Testis (tissue), 2 donors: ENCODE measurements at regions not wholly inside any gene's neighbourhood (a gene's known extent, or its start where the extent isn't known, plus 50 kb on each side); places are given as distances from the start of the nearest gene placed in this dataset.
"Not testable (repeated sequence)": the region's sequence is repeated elsewhere in the genome, so short reads cannot be mapped to it uniquely, and the experiment has no call there.

Experiments
- DNase-seq: peaks from one replicate; pipeline ENCODE4 v3.0.0-alpha.2; 2019
- H3K27ac ChIP-seq, 2 donors: fragments of 200-600 bp; sonication (generic); one replicate each; pipeline ENCODE4 v1.5.1; 2019
- H3K27me3 ChIP-seq: fragments of 200-600 bp; sonication (generic); one replicate; pipeline ENCODE4 v1.5.1; 2019
- H3K36me3 ChIP-seq: fragments of 200-600 bp; sonication (generic); one replicate; pipeline ENCODE4 v1.5.1; 2017; ENCODE audit warnings: low read depth; ENCODE audit errors: missing control alignments
- H3K4me1 ChIP-seq: fragments of 200-600 bp; sonication (generic); one replicate; pipeline ENCODE4 v1.5.1; 2019
- H3K4me3 ChIP-seq, 2 donors: fragments of 200-600 bp; sonication (generic); one replicate each; pipeline ENCODE4 v1.5.1; 2017 to 2019
- H3K9me3 ChIP-seq: fragments of 200-600 bp; sonication (generic); one replicate; pipeline ENCODE4 v1.5.1; 2017
- POLR2A ChIP-seq: fragments of 450-650 bp; IDR thresholded peaks from one replicate; pipeline ENCODE4 v1.6.1; 2017; ENCODE audit warnings: antibody characterized with exemption, mild to moderate bottlenecking, moderate library complexity
- WGBS, 2 donors: methylation state at CpG; one replicate each; pipeline ENCODE4 v1.1.5; 2018; 5-methylcytosine and 5-hydroxymethylcytosine counted together
- intact Hi-C: fragments of 100-400 bp; cut with DNase I; formaldehyde crosslinking; loops from one replicate; pipeline ENCODE4 v1.15.1; 2023; ENCODE audit warnings: low total_unique reads
- TF ChIP-seq, protein P1 (sequence below), 3 experiments: fragments of 450-650 bp in 2 of 3; fragments of 200-600 bp in 1 of 3; sonication (generic) in 1 of 3; IDR thresholded peaks; one replicate each; pipeline ENCODE4 v1.5.1; 2016 to 2019; ENCODE audit warnings: antibody characterized with exemption in 3 of 3, mild to moderate bottlenecking in 2 of 3, moderate library complexity in 1 of 3

GRCh38 chr6:6872459-6873344, 235.1 kb upstream of the RREB1 start:
- no peak overlapping the region for H3K4me3 ChIP-seq
- H3K36me3 ChIP-seq: no peaks in the 10 kb centered on the region
- no peaks in the 10 kb centered on the region for H3K4me1 ChIP-seq
- WGBS, 2 donors: 62 to 74% methylated on average over 7 of the region's 7 CpGs
- intact Hi-C loops: no loop called here
- TF ChIP-seq, protein P1, sequence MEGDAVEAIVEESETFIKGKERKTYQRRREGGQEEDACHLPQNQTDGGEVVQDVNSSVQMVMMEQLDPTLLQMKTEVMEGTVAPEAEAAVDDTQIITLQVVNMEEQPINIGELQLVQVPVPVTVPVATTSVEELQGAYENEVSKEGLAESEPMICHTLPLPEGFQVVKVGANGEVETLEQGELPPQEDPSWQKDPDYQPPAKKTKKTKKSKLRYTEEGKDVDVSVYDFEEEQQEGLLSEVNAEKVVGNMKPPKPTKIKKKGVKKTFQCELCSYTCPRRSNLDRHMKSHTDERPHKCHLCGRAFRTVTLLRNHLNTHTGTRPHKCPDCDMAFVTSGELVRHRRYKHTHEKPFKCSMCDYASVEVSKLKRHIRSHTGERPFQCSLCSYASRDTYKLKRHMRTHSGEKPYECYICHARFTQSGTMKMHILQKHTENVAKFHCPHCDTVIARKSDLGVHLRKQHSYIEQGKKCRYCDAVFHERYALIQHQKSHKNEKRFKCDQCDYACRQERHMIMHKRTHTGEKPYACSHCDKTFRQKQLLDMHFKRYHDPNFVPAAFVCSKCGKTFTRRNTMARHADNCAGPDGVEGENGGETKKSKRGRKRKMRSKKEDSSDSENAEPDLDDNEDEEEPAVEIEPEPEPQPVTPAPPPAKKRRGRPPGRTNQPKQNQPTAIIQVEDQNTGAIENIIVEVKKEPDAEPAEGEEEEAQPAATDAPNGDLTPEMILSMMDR (IDR thresholded peaks at IDR 0.05): no peak
- no peak for TF ChIP-seq POLR2A
- no peak for DNase-seq
- no peaks in the 10 kb centered on the region for H3K27me3 ChIP-seq
- no peak overlapping the region for H3K27ac ChIP-seq
- no peaks in the 10 kb centered on the region for H3K9me3 ChIP-seq

GRCh38 chr6:6873778-6874177, 234.0 kb upstream of the RREB1 start:
- Histone ChIP-seq H3K9me3 (no peaks in the 10 kb centered on the region), H3K27me3 (no peaks in the 10 kb centered on the region), H3K27ac (no peak overlapping the region), H3K4me3 (no peak overlapping the region), H3K4me1 (no peaks in the 10 kb centered on the region), H3K36me3 (no peaks in the 10 kb centered on the region)
- WGBS, 2 donors: 83 to 85% methylated on average over 6 of the region's 6 CpGs
- TF ChIP-seq, protein P1 (IDR thresholded peaks at IDR 0.05): no peak
- no peak for TF ChIP-seq POLR2A
- intact Hi-C loops: no loop called here
- no peak for DNase-seq

DNA sequence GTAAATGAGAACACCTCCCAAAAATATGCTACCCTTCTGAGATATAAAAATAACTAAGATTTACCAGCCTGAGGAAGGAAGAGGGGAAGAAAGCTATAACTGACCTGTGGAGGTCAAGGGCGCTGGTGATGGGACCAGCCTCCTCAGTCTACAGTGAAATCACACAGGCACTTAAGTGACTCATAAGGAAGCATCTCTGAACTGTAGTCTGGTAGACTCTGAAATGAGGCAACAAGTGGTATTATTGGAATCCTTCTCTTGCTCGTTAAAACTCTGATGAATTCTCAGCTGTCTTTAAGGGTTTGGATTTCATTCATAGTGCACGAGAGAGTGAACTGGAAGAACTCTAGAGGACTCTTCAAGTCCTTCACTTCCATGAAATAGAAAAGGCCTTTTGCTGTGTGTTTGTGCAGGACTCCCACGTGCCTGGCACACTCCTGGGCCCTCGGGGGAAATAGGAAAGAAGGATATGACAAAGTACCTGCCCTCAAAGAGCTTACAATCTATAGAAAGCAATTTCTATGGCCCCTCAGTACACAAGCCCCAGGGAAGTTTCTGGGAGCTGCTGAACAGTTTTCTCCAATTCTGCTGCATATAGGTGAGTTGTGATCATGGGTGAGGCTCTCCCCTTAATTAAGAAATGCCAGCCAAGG, 231.8 kb upstream of the RREB1 start:
- 53 to 69% methylated on average over 5 of the region's 5 CpGs for WGBS, 2 donors
- TF ChIP-seq, protein P1 (IDR thresholded peaks at IDR 0.05): no peak
- no peak for TF ChIP-seq POLR2A
- no peak for DNase-seq
- no peaks in the 10 kb centered on the region for H3K36me3 ChIP-seq
- H3K4me3 ChIP-seq: no peak overlapping the region
- no peaks in the 10 kb centered on the region for H3K9me3 ChIP-seq
- no peaks in the 10 kb centered on the region for H3K27me3 ChIP-seq
- intact Hi-C loops: no loop called here
- no peak overlapping the region for H3K27ac ChIP-seq
- H3K4me1 ChIP-seq: no peaks in the 10 kb centered on the region

DNA sequence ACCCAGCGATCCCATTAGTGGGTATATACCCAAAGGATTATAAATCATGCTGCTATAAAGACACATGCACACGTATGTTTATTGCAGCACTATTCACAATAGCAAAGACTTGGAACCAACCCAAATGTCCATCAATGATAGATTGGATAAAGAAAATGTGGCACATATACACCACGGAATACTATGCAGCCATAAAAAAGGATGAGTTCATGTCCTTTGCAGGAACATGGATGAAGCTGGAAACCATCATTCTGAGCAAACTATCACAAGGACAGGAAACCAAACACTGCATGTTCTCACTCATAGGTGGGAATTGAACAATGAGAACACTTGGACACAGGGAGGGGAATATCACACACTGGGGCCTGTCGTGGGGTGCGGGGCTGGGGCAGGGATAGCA, 230.0 kb upstream of the RREB1 start:
- H3K27me3 ChIP-seq, H3K36me3 ChIP-seq, H3K4me1 ChIP-seq, H3K9me3 ChIP-seq, H3K27ac ChIP-seq, H3K4me3 ChIP-seq, intact Hi-C loops, DNase-seq: not testable (repeated sequence)
- WGBS, 2 donors: 91 to 97% methylated on average over 5 of the region's 5 CpGs

DNA sequence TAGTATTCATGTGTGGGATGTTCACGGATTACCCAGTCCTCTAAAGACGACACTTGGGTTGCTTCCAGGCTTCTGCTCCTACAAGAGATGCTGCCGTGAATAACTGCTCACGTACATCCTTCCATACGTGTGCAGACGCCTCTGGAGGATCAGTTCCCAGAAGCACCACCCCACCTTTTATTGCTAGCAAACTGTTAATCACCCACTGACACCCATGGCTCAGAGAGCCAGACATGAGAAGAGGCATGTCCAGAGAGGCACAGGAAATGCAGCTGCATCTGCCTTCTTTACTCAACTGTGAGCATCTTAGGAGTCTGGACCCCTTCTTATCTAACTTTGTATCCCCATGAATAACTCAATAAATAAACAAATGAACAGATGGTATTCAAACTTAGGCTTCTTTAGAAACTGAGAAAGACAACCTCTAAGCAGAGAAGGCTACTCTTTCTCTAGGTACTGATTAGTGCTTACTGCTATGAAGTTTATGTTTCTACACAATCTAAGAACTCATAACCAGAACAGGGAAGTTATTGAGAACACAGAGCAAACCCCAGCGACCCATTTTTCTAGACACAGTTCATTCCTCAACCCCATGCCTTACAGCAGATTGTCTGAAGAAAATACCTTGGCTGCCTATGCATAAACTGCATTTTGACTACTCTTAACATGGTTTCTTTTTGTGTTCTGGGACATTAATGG, 228.7 kb upstream of the RREB1 start:
- Histone ChIP-seq H3K27me3 (no peaks in the 10 kb centered on the region), H3K4me3 (no peak overlapping the region), H3K9me3 (no peaks in the 10 kb centered on the region), H3K36me3 (no peaks in the 10 kb centered on the region), H3K4me1 (no peaks in the 10 kb centered on the region), H3K27ac (no peak overlapping the region)
- WGBS, 2 donors: 78 to 82% methylated on average over 7 of the region's 7 CpGs
- intact Hi-C loops: no loop called here
- TF ChIP-seq, protein P1 (IDR thresholded peaks at IDR 0.05): no peak
- TF ChIP-seq POLR2A: no peak
- DNase-seq: no peak

DNA sequence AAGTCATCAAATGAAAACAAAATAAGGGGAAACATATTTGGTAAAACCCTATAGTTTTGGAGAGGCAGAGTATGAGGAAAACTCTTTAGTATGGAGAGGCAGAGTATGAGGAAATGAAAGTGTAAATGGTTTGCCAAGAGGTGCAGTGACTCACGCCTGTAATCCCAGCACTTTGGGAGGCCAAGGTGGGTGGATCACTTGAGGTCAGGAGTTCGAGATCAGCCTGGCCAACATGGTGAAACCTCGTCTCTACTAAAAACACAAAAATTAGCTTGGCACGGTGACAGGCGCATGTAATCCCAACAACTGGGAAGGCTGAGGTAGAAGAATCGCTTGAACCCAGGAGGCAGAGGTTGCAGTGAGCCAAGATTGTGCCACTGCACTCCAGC, 228.2 kb upstream of the RREB1 start:
- 67 to 76% methylated on average over 6 of the region's 6 CpGs for WGBS, 2 donors
- DNase-seq, H3K4me1 ChIP-seq, H3K4me3 ChIP-seq, H3K27me3 ChIP-seq, H3K9me3 ChIP-seq, intact Hi-C loops, H3K27ac ChIP-seq, H3K36me3 ChIP-seq: not testable (repeated sequence)
